ENCODE measurements at regions not wholly inside any gene's neighbourhood (a gene's known extent, or its start where the extent isn't known, plus 50 kb on each side); places are given as distances from the start of the nearest gene placed in this dataset.

DNA sequence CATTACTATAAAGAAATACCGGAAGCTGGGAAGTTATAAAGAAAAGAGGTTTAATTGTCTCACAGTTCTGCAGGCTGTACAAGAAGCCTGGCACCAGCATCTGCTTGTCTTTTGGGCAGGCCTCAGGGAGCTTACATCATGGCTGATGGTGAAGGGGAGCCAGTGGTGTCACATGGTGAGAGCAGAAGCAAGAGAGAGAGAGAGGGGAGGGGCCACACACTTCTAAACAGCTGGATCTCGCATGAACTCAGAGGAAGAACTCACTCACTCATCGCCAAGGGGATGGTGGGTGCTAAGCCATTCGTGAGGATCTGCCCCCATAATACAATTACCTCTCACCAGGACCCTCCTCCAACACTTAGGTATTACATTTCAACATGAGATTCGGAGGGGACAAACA lies 51.8 kb upstream of the ANKRD34C start:
- DNase-seq (ENCODE audit: low spot score), result no peak
- TF ChIP-seq, protein P1, sequence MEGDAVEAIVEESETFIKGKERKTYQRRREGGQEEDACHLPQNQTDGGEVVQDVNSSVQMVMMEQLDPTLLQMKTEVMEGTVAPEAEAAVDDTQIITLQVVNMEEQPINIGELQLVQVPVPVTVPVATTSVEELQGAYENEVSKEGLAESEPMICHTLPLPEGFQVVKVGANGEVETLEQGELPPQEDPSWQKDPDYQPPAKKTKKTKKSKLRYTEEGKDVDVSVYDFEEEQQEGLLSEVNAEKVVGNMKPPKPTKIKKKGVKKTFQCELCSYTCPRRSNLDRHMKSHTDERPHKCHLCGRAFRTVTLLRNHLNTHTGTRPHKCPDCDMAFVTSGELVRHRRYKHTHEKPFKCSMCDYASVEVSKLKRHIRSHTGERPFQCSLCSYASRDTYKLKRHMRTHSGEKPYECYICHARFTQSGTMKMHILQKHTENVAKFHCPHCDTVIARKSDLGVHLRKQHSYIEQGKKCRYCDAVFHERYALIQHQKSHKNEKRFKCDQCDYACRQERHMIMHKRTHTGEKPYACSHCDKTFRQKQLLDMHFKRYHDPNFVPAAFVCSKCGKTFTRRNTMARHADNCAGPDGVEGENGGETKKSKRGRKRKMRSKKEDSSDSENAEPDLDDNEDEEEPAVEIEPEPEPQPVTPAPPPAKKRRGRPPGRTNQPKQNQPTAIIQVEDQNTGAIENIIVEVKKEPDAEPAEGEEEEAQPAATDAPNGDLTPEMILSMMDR (IDR thresholded peaks at IDR 0.05), result no peak
- Histone ChIP-seq H3K4me3 (no peak overlapping the region), H3K27ac (no peak overlapping the region)

DNA sequence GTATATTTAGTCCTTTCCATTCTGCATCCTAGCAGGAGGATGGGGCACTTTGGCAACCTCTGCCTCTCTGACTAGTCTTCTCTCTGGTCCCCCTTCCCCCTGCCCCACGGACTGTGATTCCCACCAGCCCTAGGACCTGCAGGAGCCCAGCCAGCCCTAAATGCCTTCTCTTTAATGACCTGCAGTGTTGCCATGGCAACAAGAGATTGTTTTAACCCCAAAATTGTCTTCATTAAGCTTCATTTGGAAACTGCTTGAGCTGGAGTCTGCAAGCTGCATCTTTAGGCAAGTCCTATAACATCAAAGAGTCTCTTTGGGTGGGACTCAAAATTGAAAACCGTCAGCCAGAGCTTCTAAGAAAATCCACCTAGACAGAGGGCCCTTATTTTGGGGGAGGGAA lies 59.7 kb upstream of the ANKRD34C start:
- TF ChIP-seq, protein P1 (IDR thresholded peaks at IDR 0.05), result no peak
- DNase-seq (ENCODE audit: low spot score), result no peak
- Histone ChIP-seq H3K4me3 (no peak overlapping the region), H3K27ac (peak overlapping the region in 1 of 2 donors; percentile 46)

DNA sequence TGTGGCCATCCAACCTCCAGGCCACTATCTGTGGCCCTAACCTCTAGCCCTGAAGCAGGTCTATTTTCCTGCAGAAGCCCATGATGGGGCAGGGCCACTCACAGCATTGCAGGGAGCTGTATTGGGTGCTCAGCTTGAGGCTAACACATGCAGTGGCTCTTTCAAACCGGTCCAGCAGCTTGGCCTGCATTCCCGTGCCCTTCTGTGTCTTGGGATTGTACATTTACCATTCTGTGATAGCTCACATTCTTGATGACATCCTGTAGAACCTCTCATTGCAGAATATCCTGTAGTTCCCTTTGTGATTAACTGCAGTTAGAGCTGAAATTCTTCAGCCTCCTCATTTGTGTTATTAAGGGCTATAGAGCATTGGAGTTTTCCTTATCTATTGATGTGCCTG lies 60.8 kb upstream of the ANKRD34C start:
- DNase-seq (ENCODE audit: low spot score), result no peak
- Histone ChIP-seq H3K27ac (peak overlapping the region; percentile 22 to 91), H3K4me3 (no peak overlapping the region)
- TF ChIP-seq, protein P1 (IDR thresholded peaks at IDR 0.05), result no peak

DNA sequence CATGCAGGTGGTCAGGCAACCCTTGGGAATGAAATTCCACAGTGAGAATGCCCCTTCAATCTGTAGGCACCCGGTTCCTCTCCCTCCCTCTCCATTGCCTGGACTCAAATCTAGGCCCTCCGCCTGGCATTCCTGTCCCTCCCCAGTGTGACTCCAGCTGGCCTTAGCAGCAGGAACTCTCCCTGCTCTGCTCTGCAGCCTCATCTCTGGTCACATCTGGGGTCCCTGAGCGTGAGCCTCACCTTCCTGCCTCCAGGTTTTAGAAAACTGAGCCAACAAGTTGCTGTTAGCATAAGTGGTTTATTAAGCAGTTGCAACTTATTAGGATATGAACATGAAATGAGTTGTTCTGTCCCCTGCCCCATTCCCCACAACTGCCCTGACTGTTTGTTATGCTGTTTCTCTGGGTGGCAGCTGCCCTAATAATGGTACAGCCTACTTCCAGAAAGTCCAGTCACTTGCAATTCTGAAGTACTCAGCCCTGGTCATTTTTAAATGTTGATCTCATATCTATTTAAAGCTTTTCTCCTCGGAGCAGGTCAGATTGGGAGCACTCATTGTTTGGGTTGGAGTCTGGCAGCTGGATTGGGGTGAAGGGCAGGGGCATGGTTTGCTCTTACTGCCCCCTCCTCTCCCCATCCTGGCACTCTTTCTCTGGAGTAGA lies 63.0 kb upstream of the ANKRD34C start:
- Histone ChIP-seq H3K4me3 (peak overlapping the region; percentile 34), H3K27ac (peak overlapping the region; percentile 67 to 91)
- TF ChIP-seq, protein P1 (IDR thresholded peaks at IDR 0.05), result no peak
- DNase-seq (ENCODE audit: low spot score), result no peak

DNA sequence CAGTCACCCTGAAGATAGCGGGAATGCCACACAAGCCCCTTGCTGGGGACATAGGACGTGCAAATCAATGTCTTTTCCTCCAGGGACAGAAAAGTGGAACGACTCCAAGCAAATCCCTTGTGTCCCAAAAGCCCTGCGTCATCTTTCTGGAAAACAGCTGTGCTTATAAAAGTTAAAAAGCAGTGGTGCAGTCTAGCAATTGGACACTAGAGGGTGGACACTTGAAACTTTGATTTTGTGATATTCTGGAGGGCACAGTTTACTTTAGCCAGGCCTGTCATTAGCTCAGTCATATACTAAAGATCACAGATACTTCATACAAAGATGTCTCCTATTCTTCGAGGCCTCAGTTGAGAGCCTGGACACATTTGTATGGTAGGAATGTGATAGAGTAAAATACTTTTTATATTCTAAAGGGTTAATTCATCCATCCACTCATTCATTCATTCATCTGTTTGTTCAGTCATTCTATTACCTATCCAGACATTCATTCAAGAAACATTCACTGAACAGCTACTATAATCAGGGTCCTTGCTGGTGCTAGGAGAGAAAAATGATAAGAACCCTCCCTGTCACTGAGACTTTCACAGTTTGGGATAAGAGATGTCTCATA lies 63.8 kb upstream of the ANKRD34C start:
- TF ChIP-seq, protein P1 (IDR thresholded peaks at IDR 0.05), result peak; percentile 57
- DNase-seq (ENCODE audit: low spot score), result no peak
- Histone ChIP-seq H3K4me3 (no peak overlapping the region), H3K27ac (peak overlapping the region; percentile 67 to 91)

DNA sequence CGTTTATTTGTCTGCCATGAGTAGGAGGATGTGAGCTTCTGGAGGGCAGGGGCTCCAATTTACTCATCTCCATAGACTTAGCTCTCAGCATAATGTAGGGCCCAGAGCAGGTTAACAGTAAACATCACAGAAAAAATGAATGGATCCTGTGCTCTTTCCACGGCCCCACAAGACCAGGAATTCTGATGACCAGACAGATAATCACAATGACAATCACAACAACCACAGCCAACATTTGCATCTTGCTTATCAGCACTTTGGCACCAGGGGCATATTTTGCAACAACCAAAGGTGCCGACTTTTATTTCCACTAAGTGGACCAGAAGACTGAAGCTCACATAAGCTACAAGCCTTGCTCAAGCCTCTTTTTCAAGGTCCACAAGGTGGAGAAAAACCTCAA lies 68.9 kb upstream of the ANKRD34C start:
- no peak overlapping the region for H3K27ac ChIP-seq
- H3K4me3 ChIP-seq, result no peak overlapping the region
- DNase-seq (ENCODE audit: low spot score), result no peak
- TF ChIP-seq, protein P1 (IDR thresholded peaks at IDR 0.05), result no peak

DNA sequence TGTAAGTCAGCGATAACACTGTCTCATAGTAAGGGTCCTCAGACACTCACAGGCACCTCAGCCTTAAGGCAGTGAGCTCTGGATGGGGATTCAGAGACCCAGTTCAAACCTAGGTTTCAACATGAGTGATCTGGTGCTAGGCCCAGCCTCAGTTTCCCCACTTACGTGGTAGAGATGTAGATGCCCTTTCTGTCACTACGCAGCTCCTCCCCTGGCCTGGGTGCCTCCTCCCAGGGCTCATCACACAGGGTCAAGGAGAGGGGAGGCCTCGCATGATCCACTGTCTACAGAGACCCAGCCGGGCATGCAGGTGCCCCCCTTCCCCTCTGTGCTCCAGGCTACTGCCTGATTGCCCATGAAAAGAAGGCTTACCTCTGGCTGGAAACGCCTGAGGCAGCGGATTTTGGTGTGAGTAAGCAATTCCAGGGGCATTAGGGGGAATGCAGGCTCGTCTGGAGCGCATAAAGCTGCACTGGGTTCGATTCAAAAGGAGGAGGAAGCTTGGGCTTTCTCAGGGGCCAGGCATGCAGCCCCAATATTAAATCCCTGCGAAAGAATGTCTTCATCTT lies 69.8 kb upstream of the ANKRD34C start:
- Histone ChIP-seq H3K27ac (no peak overlapping the region), H3K4me3 (no peak overlapping the region)
- TF ChIP-seq, protein P1 (IDR thresholded peaks at IDR 0.05), result no peak
- DNase-seq (ENCODE audit: low spot score), result no peak

Data from coronary artery (tissue), 2 donors.